ENCODE measurements at regions not wholly inside any gene's neighbourhood (a gene's known extent, or its start where the extent isn't known, plus 50 kb on each side); places are given as distances from the start of the nearest gene placed in this dataset.

GRCh38 chr11:115900111-115900510 is 395.9 kb upstream of the CADM1 start:
- no peaks in the 10 kb centered on the region for H3K36me3 ChIP-seq
- H3K4me3 ChIP-seq: no peak overlapping the region
- intact Hi-C loops (cut with DNase I): no loop called here
- DNase-seq (no peak), ATAC-seq (no peak)
- no peaks in the 10 kb centered on the region for H3K9me3 ChIP-seq
- H3K27me3 ChIP-seq: no peaks in the 10 kb centered on the region
- no peak for TF ChIP-seq CTCF (IDR thresholded peaks at IDR 0.05)
- no peak overlapping the region for H3K27ac ChIP-seq
- no peaks in the 10 kb centered on the region for H3K4me1 ChIP-seq

- DNase-seq (no peak), ATAC-seq (no peak)
- Histone ChIP-seq H3K27ac (no peak overlapping the region), H3K36me3 (no peaks in the 10 kb centered on the region), H3K4me3 (no peak overlapping the region), H3K27me3 (no peaks in the 10 kb centered on the region), H3K4me1 (no peaks in the 10 kb centered on the region), H3K9me3 (no peaks in the 10 kb centered on the region)
- TF ChIP-seq CTCF (IDR thresholded peaks at IDR 0.05): no peak
- intact Hi-C loops (cut with DNase I): no loop called here
Observed at GRCh38 chr11:115897707-115898106, 393.5 kb upstream of the CADM1 start.

GRCh38 chr11:115896084-115896483 is 391.9 kb upstream of the CADM1 start:
- intact Hi-C loops (cut with DNase I): no loop called here
- H3K27ac ChIP-seq: no peak overlapping the region
- H3K4me3 ChIP-seq: no peak overlapping the region
- H3K9me3 ChIP-seq: no peaks in the 10 kb centered on the region
- peaks cover 0 to 6% of the 10 kb centered on the region in 2 donors for H3K27me3 ChIP-seq
- TF ChIP-seq CTCF (IDR thresholded peaks at IDR 0.05): no peak
- no peaks in the 10 kb centered on the region for H3K4me1 ChIP-seq
- DNase-seq (no peak), ATAC-seq (no peak)
- H3K36me3 ChIP-seq: no peaks in the 10 kb centered on the region

GRCh38 chr11:115895594-115895993 is 391.4 kb upstream of the CADM1 start:
- DNase-seq (no peak), ATAC-seq (no peak)
- H3K27me3 ChIP-seq: peaks cover 0 to 6% of the 10 kb centered on the region in 2 donors
- no peaks in the 10 kb centered on the region for H3K36me3 ChIP-seq
- H3K27ac ChIP-seq: no peak overlapping the region
- no peak overlapping the region for H3K4me3 ChIP-seq
- no peaks in the 10 kb centered on the region for H3K4me1 ChIP-seq
- no peak for TF ChIP-seq CTCF (IDR thresholded peaks at IDR 0.05)
- intact Hi-C loops (cut with DNase I): no loop called here
- no peaks in the 10 kb centered on the region for H3K9me3 ChIP-seq

- ATAC-seq (no peak), DNase-seq (no peak)
- H3K36me3 ChIP-seq: no peaks in the 10 kb centered on the region
- peaks cover 0 to 6% of the 10 kb centered on the region in 2 donors for H3K27me3 ChIP-seq
- no peak overlapping the region for H3K4me3 ChIP-seq
- H3K4me1 ChIP-seq: no peaks in the 10 kb centered on the region
- no peak overlapping the region for H3K27ac ChIP-seq
- TF ChIP-seq CTCF (IDR thresholded peaks at IDR 0.05): no peak
- no peaks in the 10 kb centered on the region for H3K9me3 ChIP-seq
- intact Hi-C loops (cut with DNase I): no loop called here
Observed at GRCh38 chr11:115894176-115894575, 390.0 kb upstream of the CADM1 start.
